Non-pigmented ciliary epithelial cell (primary cell): ENCODE measurements at regions not wholly inside any gene's neighbourhood (a gene's known extent, or its start where the extent isn't known, plus 50 kb on each side); places are given as distances from the start of the nearest gene placed in this dataset.

Experiments used
- DNase-seq: peaks from one replicate; pipeline ENCODE4 v3.0.0-alpha.2; 2010; ENCODE audit warnings: low read depth

DNA sequence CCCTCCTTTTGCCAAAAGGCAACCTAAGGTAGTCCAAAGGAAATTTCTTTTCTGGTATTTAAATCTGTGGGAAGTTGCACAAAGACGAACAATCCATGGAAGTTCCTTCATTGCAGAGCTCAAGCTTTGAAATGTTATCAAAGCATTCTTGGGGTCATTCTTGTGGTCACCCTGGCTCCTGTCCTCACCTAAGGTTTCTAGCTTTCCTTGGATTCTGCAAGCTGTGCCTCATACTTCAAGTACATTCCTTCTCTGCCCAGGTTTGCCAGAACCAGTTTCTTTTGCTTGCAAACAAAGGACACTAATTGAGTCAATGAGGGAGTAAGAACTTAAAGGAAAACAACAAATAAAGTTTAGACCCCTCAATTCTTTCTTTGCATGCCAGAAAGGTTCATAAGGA is 329.8 kb upstream of the PDZRN3 start:
- no peak for DNase-seq

DNA sequence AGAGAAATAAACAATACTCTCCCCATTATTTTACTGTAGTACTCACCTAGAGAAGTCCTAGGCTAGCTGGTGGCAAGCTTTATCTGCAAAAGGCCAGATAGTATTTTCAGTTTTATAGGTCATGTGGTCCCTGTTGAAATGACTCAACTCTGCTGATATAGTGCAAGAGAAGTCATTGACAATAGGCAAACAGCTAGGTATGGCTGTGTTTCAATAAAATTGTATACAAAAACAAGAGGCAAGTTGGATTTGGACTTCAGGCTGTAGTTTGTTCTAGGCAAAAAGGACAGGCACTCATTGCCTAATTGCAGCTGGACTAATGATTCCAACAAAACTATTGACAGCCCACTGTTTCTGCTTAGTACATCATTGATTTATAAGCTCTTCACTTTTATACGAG is 328.0 kb upstream of the PDZRN3 start:
- DNase-seq, result no peak

DNA sequence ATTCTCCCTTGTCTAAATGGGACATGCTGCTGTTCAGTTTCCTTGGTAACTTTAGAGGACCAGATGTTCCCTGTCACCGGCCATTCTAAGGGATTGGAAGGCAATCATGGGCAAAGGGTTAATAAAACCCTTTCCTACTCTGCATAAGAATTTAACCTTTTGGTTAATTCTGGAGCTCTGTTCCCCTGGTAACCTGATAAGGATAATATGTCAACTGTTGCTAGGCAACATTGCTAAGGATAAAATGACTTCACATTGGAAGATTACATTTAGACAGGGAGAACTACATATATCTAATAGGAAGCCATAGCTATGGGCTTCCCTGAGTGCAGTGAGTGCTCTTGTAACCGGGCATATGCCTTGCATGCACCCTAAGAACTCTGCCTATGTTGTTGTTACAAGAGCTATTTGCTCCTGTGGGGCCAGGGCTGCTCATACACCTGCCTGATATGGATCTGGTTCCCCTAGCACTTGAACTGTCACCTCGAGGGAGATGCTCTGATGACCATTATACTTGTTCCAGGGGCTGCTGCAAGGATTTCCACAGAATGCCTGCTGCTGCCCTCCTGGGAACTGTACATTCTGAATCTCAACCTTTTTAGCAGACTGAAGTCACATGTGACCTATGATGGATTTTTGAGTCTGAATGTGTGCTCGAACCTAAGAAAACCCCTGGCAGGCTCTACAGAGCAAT is 326.3 kb upstream of the PDZRN3 start:
- DNase-seq, result no peak

DNA sequence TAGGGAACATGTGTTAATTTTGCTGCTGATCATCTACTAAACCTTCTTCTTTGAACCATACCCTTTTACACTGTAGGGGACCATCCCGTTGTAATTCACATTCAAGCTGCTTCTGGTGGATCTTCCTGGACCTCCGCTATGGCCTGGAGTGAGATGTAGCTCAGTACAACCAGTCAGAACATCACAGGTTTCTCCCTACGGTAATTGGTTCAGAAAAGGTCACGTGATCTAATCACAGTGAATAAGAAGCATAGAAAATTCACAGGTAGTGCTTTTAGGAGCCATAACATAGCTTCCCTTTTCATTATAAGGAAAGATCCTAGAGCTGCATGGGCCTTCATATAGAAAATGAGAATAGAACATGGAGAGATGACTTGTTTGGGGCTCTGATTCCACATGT is 320.8 kb upstream of the PDZRN3 start:
- DNase-seq, result no peak

DNA sequence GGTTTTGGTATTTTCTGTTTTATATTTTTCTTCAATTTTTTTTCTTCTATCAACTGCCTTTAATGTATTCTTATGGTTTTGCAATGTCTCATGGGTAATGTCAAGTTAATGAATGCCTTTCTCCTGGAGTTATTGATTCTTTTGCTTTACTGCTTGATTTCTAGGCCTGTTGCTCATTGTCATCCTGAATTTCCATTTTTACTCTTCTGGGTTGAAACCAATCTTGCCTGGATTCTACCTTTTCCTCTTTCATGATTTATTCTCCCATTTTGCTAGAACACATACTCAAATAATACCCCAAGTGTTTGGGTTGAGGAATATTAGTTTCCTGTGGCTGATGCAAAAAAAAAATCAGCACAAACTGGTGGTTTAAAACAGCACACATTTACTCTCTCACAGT is 315.2 kb upstream of the PDZRN3 start:
- no peak for DNase-seq

DNA sequence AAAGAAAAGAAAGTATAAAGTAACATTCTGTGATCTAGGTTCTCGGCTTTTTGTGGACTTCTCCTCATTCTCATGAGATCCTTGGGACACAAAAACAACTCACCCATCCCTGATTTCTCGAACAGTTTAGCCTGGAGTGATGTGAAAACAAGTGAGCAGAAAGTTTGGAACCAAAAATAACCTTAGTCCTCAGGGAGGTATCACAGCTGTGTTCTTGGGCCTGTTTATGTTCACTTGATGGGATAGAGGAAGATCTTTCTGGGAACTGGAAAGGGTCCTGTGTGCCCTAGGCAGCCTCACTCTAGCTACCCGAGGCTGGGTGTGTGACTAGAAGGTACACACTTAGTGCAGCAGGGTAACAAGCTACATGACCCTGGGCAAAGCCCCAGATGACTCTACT is 308.8 kb upstream of the PDZRN3 start:
- DNase-seq, result no peak

DNA sequence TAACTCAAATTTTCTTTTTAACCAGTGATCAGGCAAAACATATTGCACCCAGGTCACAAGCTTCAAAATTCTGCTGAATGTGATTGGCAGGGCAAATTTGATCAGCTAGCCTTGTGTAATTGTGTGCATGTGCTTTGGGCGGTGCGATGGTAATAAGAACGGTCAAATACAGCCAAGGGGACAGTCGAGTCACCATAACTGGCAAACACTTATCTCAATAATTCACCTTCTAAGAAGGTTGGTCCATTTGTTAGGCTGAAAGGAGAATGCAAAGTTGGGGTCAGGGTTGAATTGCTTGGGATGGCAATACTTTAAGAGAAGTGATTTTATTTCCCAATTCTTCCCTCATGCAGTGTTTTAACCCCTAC is 302.4 kb upstream of the PDZRN3 start:
- DNase-seq, result no peak

DNA sequence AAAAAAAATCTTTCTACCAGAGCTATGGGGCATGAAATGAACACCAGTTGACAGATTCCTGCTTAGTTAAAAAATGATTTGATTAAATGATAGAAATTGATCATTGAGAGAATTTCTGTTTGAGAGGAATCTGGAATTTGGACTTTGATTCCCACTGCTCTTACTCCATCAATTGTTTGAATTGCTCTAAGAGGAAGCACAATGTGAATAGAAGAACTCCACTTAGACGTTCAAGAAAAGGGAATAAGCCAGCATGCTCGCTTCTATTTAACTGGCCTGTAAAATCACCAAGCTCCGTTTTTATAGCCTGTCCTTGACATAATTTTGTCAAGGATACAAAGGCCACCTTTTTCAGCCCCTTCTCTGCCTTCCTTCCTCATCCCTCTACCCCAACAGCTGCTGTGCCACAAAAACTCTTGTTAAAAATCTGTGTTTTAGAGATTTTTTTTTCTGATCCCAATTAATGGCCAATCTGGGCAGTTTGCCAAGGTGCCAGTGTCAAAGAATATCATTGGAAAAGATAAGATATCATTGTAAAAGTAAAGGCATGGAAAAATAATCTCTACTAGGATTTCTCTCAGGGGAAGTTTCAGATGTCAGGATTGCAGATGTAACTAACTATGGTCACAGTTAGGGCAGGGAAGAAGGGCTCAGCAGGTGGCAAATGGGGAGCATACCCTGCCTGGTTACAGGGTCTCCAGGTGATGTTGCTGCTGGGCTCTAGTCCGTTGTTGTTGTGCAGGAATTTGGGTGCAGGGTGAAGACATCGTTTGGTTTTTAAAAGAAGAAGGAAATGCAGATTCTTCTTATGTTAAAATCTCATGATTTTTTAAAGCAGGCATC is 301.8 kb upstream of the PDZRN3 start:
- DNase-seq, result no peak

DNA sequence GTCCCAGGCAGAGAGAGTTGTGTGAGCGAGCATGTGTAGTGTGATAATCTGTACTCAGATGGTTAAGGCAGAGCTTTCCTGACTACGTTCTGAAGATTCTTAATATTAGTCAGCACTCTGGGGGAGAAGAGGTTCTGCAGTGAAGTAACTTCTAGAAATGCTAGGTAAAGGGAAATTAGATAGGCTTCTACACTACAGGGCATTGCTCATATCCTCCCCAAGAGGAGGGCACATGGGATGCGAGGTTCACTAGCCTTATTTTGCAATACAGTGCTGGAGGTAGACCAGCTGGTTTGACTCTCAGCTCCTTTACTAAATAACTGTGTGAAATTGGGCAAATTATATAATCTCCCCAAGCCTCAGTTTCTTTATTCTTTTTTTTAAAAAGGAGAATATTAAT is 300.3 kb upstream of the PDZRN3 start:
- DNase-seq, result no peak

DNA sequence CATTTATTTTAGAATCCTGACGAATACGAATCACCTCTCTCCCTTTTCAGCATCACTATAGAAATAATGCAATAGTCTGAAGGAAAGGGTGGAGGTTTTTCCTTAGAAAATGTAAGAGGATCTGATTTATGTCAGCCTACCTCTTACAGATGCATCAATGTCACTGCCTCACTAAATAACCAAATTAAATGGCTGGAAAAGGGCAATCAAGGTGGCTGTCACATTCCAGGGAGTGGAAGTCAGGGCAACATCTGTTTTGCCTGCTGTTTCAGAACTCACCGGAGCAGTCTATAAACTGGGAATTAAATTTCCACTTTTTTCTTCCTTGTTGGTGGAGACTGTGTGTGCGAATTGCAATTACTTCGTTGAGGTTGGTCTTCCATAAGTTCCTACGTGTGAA is 299.3 kb upstream of the PDZRN3 start:
- no peak for DNase-seq

DNA sequence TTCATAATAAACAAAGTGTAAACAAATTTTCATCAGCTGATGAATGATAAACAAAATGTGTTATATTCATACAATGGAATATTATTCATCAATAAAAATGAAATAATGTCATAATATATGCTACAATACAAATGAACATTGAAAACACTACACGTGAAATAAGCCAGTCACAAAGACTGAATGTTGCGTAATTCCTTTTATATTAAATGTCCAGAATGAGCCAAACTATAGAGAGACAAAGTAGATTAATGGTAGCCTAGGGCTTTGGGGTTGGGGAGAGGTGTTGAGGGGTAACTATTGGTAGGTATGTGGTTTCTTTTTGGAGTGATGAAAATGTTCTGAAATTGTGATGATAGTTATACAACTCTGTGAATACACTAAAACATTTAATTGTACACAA is 292.9 kb upstream of the PDZRN3 start:
- DNase-seq, result no peak

DNA sequence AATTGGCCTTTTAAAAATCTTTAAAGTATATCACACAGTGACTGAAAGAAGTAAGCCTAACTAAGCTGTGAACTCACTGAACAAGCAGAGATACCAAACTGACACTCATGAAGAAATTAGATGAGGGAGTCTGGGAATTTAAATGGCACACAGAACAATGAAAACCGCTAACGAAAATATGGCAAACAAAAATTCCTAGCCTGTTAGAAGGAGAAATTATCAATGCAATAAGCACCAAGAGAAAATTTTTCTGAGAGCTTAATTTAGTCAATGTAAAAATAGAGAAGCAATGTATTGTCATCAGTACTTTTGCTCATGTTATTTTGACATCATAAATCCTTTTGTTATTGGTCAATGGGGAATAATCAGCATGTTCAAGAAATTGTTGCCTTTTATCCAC is 291.1 kb upstream of the PDZRN3 start:
- no peak for DNase-seq

DNA sequence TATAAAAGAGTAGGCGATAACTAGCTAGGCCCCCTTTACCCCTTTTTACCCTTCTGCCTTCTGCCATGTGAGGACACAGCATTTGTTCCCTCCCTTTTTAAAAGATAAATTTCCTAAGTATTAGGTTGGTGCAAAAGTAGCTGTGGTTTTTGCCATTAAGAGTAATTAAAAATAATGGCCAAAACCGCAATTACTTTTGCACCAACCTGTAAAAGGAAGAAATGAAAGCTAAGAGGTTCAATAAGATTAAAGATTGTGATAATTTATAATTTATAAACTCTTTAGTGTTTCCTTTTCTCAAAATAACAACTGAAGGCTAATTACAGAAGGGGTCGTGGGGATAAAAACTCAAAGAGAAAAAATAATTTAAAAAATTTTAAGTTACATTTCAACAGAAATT is 283.5 kb upstream of the PDZRN3 start:
- no peak for DNase-seq

DNA sequence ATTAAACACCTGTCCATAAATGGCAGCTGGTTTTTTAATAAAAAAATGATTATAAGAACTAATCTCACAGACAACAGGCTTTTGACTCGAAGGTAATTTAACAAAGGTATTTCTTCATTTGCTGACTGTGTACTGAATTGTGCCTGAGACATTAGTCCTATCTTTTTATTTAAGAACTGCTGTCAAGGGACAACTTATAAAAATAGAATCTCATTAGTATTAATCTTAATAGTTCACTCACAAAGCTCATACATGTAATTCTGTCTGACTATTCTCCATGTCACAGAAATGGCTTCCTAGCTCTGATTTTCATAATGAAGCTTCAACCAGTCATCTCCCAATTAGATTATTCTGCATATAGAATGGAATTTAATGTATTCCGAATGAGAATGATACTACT is 276.9 kb upstream of the PDZRN3 start:
- no peak for DNase-seq

DNA sequence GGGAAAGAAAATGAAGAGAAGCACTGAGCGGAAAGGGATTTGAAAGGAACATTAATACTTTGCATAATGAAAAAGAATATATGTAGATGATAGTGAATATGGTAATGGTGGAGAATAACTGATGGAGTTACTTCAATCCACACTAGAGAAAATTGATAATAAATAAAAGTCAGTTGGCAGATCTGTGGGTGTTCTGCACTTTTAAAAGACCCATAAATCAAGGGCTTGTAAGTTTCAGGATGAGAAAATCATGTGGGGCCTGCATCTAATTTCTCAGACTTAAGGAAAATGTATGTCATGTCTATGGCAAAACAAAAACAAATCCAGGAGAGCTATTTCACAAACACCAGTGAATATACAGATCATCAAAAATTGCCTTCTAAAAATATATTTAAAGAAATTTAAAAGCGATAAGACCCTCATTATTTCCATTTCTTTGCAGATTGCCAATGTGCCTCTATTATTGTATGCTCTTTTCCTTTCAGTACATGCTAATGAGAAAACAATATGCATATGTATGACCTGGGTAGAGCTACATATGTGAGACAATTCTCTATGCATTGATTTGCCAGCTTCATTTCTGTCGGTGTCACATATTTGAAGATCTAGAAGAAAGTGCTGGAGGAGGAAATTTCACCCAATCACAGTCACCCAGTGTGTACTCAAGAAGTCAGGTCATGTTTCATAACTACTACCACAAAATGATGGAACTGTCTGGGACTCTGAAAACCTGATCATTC is 269.9 kb upstream of the PDZRN3 start:
- no peak for DNase-seq

DNA sequence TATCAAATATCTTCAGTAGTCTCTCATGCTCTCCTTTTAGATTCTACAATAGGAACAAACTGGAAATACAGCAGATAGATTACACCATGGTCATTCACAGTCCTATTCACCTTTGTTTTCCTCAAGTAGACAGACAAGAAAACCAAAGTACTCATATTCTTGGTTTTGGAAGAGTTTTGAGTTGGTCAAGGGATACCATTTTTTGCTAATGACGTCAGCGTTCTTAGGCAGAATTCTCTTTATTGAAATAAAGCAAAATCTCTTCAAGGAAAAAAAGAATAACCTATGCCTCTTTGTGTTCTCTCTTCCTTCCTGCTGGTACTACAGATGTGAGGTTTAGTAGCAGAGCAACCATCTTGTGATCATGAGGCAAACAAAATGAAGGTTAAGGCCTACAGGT is 268.3 kb upstream of the PDZRN3 start:
- no peak for DNase-seq

DNA sequence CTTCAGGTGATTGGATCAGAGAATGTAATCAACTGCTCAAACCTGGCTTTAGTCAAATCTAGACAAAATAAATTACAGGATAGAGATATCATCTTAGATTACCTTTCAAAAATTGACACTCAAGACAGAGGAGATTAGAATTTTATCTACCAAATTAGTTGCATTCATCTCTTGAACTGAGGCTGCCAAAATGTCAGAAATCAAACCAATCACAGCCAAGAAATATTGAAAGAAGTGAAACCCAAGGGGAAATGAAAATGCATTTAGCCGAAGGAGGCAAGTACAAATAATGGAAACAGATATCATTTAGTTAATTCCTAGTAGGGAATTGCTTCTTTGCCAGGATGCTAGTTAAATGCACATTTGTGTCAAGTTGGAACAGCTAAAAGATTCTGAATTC is 261.1 kb upstream of the PDZRN3 start:
- no peak for DNase-seq

DNA sequence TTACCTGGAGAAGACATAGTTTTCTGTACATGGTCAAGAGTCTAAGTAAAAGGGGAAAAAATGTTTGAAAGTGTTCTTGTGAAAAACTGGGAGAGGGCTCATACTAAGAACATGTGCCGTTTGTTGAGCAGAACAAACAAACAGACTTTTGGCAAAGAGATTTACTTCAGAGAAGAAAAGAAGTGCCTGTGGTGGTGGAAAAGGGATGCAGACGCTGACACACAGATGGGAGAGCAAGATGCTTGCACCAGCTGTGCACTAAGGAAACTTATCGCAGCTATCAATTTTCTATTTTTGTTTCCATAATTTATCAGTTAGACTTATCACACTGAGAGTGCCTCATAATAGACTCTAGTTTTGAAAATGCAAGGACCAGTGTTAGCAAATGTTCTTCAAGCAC is 259.6 kb upstream of the PDZRN3 start:
- no peak for DNase-seq

DNA sequence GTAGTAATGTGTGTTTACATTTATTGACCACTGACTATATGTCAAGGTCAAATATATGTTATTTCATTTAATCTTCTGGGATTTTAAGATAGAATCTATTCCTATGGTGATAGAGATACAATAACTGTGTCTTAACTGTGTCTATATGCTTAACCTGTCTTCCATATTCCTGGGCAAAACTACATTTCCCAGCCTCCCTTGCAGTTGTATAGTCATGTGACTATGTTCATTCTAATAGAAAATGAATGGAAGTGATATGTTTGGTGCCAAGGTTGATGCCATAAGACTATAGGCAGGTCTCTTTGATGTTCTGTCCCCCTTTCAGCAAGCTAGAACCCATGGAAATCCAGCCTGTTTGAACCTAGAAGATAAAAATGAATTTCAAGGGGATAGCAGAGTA is 258.8 kb upstream of the PDZRN3 start:
- no peak for DNase-seq

DNA sequence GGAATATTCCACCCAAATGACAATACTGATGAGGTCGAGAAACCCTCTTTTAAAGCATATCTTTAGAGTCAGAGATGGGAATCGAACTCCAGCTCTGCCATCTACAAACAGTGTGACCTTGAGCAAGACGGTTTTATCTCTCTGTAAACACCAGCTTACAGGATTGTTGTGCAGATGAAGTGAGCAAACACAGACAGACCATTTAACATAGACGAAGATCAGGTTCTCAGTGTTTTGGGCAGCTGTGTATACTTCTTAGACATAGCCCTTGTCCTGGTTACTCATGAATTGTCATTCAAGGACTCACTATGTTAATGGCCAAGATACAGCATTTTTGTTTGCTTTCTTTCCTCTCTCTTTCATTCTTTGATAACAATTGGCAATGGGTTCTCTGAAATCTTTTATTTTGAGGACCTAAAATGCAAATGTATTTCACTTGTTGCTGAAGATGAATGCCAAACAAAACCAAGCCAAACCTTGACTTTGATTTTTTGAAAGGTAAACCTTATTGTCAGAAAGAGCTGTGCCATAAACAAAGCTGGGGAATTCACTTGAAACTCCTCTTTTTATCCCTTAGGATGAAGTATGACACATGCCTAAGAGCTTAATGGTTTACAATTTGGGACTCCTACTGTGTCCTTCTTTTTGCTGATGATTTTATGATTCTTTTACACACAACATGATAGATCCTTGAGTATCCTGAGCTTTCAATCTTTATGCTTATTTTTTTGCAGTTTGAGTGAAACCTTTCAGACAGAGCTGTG is 250.0 kb upstream of the PDZRN3 start:
- no peak for DNase-seq

DNA sequence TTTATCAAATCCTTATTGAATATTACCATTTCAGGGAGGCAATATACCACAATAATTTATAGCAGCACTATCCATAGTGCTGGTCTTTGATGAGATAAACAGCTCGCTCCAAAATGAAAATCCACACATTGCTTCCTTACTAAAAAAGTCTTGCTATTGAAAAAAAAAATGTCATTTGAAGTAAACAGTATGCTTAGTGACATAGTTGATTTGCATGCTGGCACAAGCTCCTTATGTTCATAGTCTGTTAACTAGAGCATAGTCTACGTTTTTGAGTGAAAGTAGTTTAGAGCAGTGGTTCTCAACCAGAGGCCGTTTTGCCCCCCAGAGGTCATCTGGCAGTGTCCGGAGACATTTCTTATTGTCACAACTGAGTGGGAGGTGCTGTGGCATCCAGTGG is 249.4 kb upstream of the PDZRN3 start:
- DNase-seq, result no peak

DNA sequence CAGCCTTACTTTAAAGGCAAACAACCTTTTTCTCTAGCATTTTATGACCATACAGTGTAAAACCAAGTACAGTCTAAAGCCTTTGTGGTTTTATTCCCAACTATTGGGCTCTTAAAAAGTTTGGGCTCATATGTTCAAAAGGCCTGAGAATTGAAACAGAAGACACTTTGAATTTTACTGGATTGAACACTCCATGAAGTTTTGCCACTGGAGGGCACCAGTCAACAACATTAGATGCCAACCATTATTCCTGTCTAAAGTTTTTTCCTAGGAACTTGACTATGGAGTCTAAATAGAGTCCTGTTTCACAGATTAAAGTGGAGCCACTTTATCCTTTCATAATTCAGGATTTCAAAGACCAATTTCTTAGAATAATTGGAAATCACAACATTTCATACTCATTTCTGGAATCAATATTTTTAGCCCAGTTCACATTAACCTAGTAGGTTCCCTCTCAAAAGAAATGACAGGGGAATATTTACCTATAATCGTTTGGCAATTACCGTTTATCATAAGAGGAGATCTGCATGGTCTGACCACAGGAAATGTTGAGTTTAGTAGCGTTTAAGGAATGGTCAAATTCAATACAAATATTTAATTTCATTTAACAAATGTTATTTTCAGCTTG is 244.1 kb upstream of the PDZRN3 start:
- DNase-seq, result peak; percentile 11
